Liver (tissue), 8 donors: ENCODE measurements at regions not wholly inside any gene's neighbourhood (a gene's known extent, or its start where the extent isn't known, plus 50 kb on each side); places are given as distances from the start of the nearest gene placed in this dataset.

Experiments used
- DNase-seq: peaks from one replicate; pipeline ENCODE4 v3.0.0-alpha.2; 2017; ENCODE audit warnings: low spot score
- H3K27ac ChIP-seq, 2 donors: one replicate each; pipeline ENCODE4 v1.7.0; 2013; ENCODE audit warnings: inconsistent platforms in 2 of 2, low read length in 2 of 2, control low read depth in 1 of 2, low read depth in 1 of 2, mild to moderate bottlenecking in 1 of 2
- H3K27me3 ChIP-seq, 4 donors: one replicate each; pipeline versions ENCODE4 v1.6.1 to v1.7.0; 2013; ENCODE audit warnings: low read length in 3 of 4, inconsistent platforms in 1 of 4, mild to moderate bottlenecking in 1 of 4, moderate library complexity in 1 of 4; ENCODE audit not compliant: control insufficient read depth in 4 of 4, insufficient read depth in 4 of 4
- H3K36me3 ChIP-seq, 4 donors: one replicate each; pipeline versions ENCODE4 v1.6.1 to v1.7.0; 2013; ENCODE audit warnings: low read length in 3 of 4, mild to moderate bottlenecking in 3 of 4, low read depth in 1 of 4, moderate library complexity in 1 of 4; ENCODE audit not compliant: control insufficient read depth in 4 of 4, insufficient read depth in 3 of 4
- H3K4me1 ChIP-seq, 4 donors: one replicate each; pipeline versions ENCODE4 v1.6.1 to v1.7.0; 2013; ENCODE audit warnings: low read length in 3 of 4, mild to moderate bottlenecking in 3 of 4, moderate library complexity in 1 of 4; ENCODE audit not compliant: control insufficient read depth in 4 of 4, insufficient read depth in 4 of 4
- H3K4me3 ChIP-seq, 3 donors: one replicate each; pipeline versions ENCODE4 v1.6.1 to v1.7.0; 2013; ENCODE audit warnings: low read length in 3 of 3, control low read depth in 1 of 3, low read depth in 1 of 3, mild to moderate bottlenecking in 1 of 3
- H3K9ac ChIP-seq, 2 donors: one replicate each; pipeline ENCODE4 v1.7.0; 2013; ENCODE audit warnings: low read length in 2 of 2, mild to moderate bottlenecking in 2 of 2, moderate library complexity in 2 of 2, control low read depth in 1 of 2, low read depth in 1 of 2
- H3K9me3 ChIP-seq, 4 donors: one replicate each; pipeline versions ENCODE4 v1.6.1 to v1.7.0; 2013; ENCODE audit warnings: low read length in 3 of 4; ENCODE audit not compliant: control insufficient read depth in 4 of 4
- EGR1 ChIP-seq, 2 donors: IDR thresholded peaks; 2 replicates each; pipeline ENCODE4 v1.6.1; 2016 to 2018; ENCODE audit warnings: antibody characterized with exemption in 2 of 2, low read depth in 2 of 2
- FOXA1 ChIP-seq: IDR thresholded peaks from 2 replicates; pipeline ENCODE4 v1.6.1; 2016; ENCODE audit warnings: antibody characterized with exemption
- FOXA2 ChIP-seq: IDR thresholded peaks from 2 replicates; pipeline ENCODE4 v1.6.1; 2016; ENCODE audit warnings: antibody characterized with exemption
- GABPA ChIP-seq, 2 donors: IDR thresholded peaks in 1 of 2; conservative IDR thresholded peaks in 1 of 2; 2 replicates each; pipeline ENCODE4 v1.6.1; 2016; ENCODE audit warnings: antibody characterized with exemption in 2 of 2, mild to moderate bottlenecking in 1 of 2, moderate library complexity in 1 of 2
- HNF4A ChIP-seq, 2 donors: conservative IDR thresholded peaks; 2 replicates each; pipeline ENCODE4 v1.6.1; 2016; ENCODE audit warnings: antibody characterized with exemption in 2 of 2, mild to moderate bottlenecking in 2 of 2
- HNF4G ChIP-seq: IDR thresholded peaks from 2 replicates; pipeline ENCODE4 v1.6.1; 2016; ENCODE audit warnings: antibody characterized with exemption
- JUND ChIP-seq, 2 donors: IDR thresholded peaks; 2 replicates each; pipeline ENCODE4 v1.6.1; 2016; ENCODE audit warnings: antibody characterized with exemption in 2 of 2
- NR2F2 ChIP-seq: IDR thresholded peaks from 2 replicates; pipeline ENCODE4 v1.6.1; 2016; ENCODE audit warnings: antibody characterized with exemption
- RAD21 ChIP-seq, 2 donors: IDR thresholded peaks; 2 replicates each; pipeline ENCODE4 v1.6.1; 2016; ENCODE audit warnings: antibody characterized with exemption in 2 of 2, mild to moderate bottlenecking in 2 of 2
- RXRA ChIP-seq, 2 donors: IDR thresholded peaks; 2 replicates each; pipeline ENCODE4 v1.6.1; 2017 to 2018; ENCODE audit warnings: antibody characterized with exemption in 2 of 2, mild to moderate bottlenecking in 1 of 2
- SP1 ChIP-seq: IDR thresholded peaks from 2 replicates; pipeline ENCODE4 v1.6.1; 2018; ENCODE audit warnings: antibody characterized with exemption, mild to moderate bottlenecking
- TAF1 ChIP-seq: conservative IDR thresholded peaks from 2 replicates; pipeline ENCODE4 v1.6.1; 2016; ENCODE audit warnings: antibody characterized with exemption, mild to moderate bottlenecking
- YY1 ChIP-seq: IDR thresholded peaks from 2 replicates; pipeline ENCODE4 v1.6.1; 2016; ENCODE audit warnings: antibody characterized with exemption, mild to moderate bottlenecking
- WGBS: extraction: QIAGEN DNeasy Blood & Tissue Kit; methylation state at CpG from one replicate; pipeline ENCODE4 v1.1.7; 2013; 5-methylcytosine and 5-hydroxymethylcytosine counted together
- TF ChIP-seq, protein P1 (sequence below): IDR thresholded peaks from 2 replicates; pipeline ENCODE4 v1.6.1; 2016; ENCODE audit warnings: antibody characterized with exemption
- TF ChIP-seq, protein P2 (sequence below): IDR thresholded peaks from 2 replicates; pipeline ENCODE4 v1.6.1; 2016; ENCODE audit warnings: antibody characterized with exemption, mild to moderate bottlenecking
- TF ChIP-seq, protein P3 (sequence below): fragments of 150-350 bp; IDR thresholded peaks from 2 replicates; pipeline ENCODE4 v1.5.1; 2017; ENCODE audit warnings: improper control_type of control experiment, low read depth, low read length; ENCODE audit not compliant: missing input control
- TF ChIP-seq, protein P4 (sequence below): IDR thresholded peaks from 2 replicates; pipeline ENCODE4 v1.6.1; 2016; ENCODE audit warnings: antibody characterized with exemption
- TF ChIP-seq, protein P5 (sequence below): IDR thresholded peaks from 2 replicates; pipeline ENCODE4 v1.6.1; 2016; ENCODE audit warnings: antibody characterized with exemption
- donor health status: healthy.
- donor health status: healthy.
- donor health status: healthy.
- donor health status: healthy.
- donor health status: healthy.

DNA sequence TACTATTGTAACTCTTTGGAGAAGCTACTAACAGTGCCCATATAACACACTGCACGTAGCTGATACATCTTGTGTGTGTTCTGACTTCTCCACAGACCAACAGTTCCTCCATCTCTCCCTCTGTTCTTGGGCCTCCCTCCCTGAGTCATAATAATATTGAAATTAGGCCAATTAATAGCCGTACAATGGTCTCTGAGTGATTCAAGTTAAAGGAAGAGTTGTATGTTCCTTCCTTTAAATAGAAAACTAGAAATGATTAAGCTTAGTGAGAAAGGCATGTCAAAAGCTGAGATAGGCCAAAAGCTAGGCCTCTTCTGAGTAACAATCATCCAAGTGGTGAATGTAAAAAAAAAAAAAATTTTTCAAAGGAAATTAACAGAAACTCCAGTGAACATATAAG lies 828.4 kb upstream of the CHAC2 start:
- Histone ChIP-seq H3K27me3 (no peaks in the 10 kb centered on the region), H3K36me3 (no peaks in the 10 kb centered on the region), H3K4me3 (no peak overlapping the region), H3K27ac (no peak overlapping the region), H3K4me1 (peaks cover 0 to 2% (median under 1%) of the 10 kb centered on the region in 4 donors), H3K9ac (no peak overlapping the region), H3K9me3 (no peaks in the 10 kb centered on the region)
- DNase-seq, result no peak
- WGBS, result 92% methylated on average over 2 of the region's 2 CpGs
- TF ChIP-seq, protein P1, sequence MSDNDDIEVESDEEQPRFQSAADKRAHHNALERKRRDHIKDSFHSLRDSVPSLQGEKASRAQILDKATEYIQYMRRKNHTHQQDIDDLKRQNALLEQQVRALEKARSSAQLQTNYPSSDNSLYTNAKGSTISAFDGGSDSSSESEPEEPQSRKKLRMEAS, result no peak
- TF ChIP-seq EGR1 (IDR thresholded peaks at IDR 0.05; ENCODE audit: low read depth in 2 of 2), result no peak
- TF ChIP-seq FOXA1, result no peak
- no peak for TF ChIP-seq SP1
- TF ChIP-seq, protein P2, sequence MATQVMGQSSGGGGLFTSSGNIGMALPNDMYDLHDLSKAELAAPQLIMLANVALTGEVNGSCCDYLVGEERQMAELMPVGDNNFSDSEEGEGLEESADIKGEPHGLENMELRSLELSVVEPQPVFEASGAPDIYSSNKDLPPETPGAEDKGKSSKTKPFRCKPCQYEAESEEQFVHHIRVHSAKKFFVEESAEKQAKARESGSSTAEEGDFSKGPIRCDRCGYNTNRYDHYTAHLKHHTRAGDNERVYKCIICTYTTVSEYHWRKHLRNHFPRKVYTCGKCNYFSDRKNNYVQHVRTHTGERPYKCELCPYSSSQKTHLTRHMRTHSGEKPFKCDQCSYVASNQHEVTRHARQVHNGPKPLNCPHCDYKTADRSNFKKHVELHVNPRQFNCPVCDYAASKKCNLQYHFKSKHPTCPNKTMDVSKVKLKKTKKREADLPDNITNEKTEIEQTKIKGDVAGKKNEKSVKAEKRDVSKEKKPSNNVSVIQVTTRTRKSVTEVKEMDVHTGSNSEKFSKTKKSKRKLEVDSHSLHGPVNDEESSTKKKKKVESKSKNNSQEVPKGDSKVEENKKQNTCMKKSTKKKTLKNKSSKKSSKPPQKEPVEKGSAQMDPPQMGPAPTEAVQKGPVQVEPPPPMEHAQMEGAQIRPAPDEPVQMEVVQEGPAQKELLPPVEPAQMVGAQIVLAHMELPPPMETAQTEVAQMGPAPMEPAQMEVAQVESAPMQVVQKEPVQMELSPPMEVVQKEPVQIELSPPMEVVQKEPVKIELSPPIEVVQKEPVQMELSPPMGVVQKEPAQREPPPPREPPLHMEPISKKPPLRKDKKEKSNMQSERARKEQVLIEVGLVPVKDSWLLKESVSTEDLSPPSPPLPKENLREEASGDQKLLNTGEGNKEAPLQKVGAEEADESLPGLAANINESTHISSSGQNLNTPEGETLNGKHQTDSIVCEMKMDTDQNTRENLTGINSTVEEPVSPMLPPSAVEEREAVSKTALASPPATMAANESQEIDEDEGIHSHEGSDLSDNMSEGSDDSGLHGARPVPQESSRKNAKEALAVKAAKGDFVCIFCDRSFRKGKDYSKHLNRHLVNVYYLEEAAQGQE, result no peak
- TF ChIP-seq FOXA2, result no peak
- TF ChIP-seq, protein P3, sequence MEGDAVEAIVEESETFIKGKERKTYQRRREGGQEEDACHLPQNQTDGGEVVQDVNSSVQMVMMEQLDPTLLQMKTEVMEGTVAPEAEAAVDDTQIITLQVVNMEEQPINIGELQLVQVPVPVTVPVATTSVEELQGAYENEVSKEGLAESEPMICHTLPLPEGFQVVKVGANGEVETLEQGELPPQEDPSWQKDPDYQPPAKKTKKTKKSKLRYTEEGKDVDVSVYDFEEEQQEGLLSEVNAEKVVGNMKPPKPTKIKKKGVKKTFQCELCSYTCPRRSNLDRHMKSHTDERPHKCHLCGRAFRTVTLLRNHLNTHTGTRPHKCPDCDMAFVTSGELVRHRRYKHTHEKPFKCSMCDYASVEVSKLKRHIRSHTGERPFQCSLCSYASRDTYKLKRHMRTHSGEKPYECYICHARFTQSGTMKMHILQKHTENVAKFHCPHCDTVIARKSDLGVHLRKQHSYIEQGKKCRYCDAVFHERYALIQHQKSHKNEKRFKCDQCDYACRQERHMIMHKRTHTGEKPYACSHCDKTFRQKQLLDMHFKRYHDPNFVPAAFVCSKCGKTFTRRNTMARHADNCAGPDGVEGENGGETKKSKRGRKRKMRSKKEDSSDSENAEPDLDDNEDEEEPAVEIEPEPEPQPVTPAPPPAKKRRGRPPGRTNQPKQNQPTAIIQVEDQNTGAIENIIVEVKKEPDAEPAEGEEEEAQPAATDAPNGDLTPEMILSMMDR, result no peak
- no peak for TF ChIP-seq HNF4A (conservative IDR thresholded peaks at IDR 0.05)
- TF ChIP-seq GABPA (IDR thresholded peaks at IDR 0.05 in 1 of 2, conservative IDR thresholded peaks at IDR 0.05 in 1 of 2), result no peak
- TF ChIP-seq YY1, result no peak
- TF ChIP-seq, protein P4, sequence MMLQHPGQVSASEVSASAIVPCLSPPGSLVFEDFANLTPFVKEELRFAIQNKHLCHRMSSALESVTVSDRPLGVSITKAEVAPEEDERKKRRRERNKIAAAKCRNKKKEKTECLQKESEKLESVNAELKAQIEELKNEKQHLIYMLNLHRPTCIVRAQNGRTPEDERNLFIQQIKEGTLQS, result no peak
- no peak for TF ChIP-seq JUND (IDR thresholded peaks at IDR 0.05)
- no peak for TF ChIP-seq RXRA (IDR thresholded peaks at IDR 0.05)
- TF ChIP-seq HNF4G, result no peak
- TF ChIP-seq, protein P5, sequence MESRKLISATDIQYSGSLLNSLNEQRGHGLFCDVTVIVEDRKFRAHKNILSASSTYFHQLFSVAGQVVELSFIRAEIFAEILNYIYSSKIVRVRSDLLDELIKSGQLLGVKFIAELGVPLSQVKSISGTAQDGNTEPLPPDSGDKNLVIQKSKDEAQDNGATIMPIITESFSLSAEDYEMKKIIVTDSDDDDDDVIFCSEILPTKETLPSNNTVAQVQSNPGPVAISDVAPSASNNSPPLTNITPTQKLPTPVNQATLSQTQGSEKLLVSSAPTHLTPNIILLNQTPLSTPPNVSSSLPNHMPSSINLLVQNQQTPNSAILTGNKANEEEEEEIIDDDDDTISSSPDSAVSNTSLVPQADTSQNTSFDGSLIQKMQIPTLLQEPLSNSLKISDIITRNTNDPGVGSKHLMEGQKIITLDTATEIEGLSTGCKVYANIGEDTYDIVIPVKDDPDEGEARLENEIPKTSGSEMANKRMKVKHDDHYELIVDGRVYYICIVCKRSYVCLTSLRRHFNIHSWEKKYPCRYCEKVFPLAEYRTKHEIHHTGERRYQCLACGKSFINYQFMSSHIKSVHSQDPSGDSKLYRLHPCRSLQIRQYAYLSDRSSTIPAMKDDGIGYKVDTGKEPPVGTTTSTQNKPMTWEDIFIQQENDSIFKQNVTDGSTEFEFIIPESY, result no peak
- no peak for TF ChIP-seq NR2F2
- no peak for TF ChIP-seq RAD21 (IDR thresholded peaks at IDR 0.05)
- TF ChIP-seq TAF1, result no peak
